ENCODE measurements at regions not wholly inside any gene's neighbourhood (a gene's known extent, or its start where the extent isn't known, plus 50 kb on each side); places are given as distances from the start of the nearest gene placed in this dataset.
"Not testable (repeated sequence)": the region's sequence is repeated elsewhere in the genome, so short reads cannot be mapped to it uniquely, and the experiment has no call there.

DNA sequence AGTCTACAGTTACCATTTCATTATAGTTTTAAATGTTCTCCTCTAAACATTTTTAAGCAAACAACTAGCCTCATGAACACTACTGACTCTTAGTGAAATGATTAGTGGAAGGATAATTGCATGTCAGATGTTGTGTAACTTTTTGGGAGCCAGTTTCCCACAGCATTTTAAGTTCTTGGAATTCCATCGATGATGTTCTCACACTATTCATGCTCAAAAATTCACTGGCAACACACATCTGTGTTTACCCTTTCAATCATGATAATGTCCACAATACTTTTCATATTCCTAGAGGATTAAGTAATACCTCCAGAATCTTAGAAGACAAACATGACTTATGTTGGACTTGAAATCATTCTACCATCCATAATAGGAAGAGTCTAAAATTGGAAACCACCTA, 678.1 kb upstream of the ID4 start:
- no peak for DNase-seq

DNA sequence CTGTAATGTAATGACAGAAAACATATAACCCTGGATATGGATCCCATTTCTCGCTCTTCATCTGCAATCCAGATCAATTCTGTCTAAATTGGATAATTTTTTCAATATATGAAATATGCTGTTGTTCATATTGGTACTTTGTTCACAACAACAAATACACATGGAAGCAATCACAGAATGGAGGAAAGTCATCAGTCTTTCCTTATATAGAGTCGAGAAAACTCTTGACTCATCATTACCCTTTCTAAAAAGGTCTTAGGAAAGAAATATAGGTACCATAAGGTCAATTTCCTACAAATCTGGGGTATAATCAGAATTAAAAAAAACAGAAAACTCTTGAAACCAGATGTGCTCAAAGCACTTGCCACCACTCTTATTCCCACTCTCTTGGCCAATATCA, 677.6 kb upstream of the ID4 start:
- no peak for DNase-seq

GRCh38 chr6:19160081-19160730, 677.0 kb upstream of the ID4 start:
- no peak for DNase-seq

- DNase-seq = no peak
Observed at GRCh38 chr6:19167251-19167650, 669.9 kb upstream of the ID4 start.

DNA sequence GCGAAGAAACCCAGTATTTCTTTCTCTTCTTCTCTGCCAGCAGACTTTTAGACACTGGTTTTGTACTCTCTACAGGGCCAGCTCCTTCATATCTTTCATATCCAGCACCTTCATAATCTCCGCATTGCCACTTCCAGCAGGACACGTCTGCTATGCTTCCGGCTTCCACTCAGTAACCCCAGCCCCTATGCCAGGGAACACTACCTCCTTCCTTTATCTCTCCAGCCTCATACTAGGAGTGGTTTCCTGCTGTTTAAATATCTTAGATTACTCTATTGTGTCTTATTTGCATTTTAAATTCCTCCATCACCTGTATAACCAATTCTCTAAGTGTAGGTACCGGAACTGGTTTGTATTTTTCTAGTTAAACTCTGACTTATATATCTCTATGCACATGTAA, 667.8 kb upstream of the ID4 start:
- no peak for DNase-seq

DNA sequence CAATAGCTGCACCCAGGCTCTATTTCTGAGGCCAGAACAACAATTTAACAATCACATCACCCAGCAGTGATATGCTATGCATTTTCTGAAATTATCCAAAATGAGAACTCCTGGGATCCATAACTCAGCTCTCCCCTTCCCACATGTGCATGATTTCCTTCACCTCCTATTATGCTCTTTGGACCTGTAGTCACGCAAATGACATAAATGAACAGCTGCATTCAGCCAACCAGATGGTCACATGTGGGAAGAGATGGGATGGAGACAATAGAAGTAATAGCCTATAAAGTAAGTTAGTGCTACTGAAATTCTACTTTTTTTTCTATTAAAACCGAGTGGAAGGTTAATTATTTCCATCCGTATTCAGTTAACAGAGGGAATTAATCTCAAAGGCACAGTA, 662.1 kb upstream of the ID4 start:
- DNase-seq = no peak

- no peak for DNase-seq
Observed at GRCh38 chr6:19180348-19181072, 656.7 kb upstream of the ID4 start.

DNA sequence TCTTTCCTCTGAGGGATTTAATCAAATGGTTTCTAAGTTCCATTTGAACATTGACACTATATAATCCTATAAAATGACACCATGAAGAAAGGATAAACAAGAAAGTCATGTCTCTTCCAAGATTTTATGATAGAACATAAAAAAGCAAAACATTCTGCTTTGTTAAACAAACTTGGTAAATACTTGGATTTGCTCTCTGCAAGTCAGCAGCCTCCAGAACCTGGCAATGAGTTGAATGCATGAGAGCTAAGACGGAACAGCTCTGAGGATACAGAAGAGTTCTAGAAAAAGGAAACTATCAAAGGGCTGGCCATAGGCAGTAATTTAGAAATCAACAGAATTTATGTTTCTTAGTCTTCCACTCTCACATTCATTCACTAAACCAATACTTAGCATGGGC, 656.0 kb upstream of the ID4 start:
- DNase-seq = no peak

- no peak for DNase-seq
Observed at GRCh38 chr6:19193624-19194023, 643.5 kb upstream of the ID4 start.

DNA sequence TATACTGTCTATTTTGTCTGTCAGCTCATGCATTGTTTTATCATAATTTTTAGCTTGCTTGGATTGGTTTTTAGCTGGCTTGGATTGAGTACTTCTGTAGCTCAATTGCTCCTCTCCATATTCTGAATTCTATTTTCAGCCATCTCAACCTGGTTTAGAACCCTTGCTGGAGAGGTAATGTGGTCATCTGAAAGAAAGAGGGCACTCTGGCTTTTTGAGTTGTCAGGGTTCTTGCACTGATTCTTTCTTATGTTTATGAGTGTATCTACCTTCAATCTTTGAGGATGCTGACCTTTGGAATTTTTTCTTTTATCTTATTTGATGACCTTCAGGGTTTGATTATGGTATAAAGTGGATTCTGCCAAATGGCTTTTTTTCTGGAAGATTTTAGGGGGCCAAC, 632.7 kb upstream of the ID4 start:
- DNase-seq = no peak

DNA sequence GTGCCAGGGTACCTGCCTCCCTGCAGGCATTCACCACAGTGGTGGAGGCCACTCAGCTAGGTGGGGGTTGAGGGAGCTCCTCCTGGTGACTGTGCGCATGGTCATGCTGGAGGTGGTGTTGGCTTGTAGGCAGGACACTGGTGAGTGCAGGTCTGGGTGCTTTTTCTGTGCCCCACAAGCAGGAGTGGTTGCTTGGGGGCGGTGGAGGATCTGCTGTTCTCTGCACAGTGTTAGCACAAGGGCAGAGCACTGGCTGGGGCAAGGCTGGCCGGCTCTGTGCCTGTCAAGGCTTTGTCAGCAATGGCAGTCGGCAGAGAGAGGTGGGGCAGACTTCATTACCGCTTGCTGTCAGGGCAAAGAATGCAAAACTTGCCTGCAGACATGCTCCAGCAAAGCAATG, 632.1 kb upstream of the ID4 start:
- DNase-seq = no peak

- no peak for DNase-seq
Observed at GRCh38 chr6:19209202-19209601, 628.0 kb upstream of the ID4 start.

GRCh38 chr6:19210849-19211590, 626.1 kb upstream of the ID4 start:
- DNase-seq = no peak

GRCh38 chr6:19214231-19214630, 622.9 kb upstream of the ID4 start:
- no peak for DNase-seq

DNA sequence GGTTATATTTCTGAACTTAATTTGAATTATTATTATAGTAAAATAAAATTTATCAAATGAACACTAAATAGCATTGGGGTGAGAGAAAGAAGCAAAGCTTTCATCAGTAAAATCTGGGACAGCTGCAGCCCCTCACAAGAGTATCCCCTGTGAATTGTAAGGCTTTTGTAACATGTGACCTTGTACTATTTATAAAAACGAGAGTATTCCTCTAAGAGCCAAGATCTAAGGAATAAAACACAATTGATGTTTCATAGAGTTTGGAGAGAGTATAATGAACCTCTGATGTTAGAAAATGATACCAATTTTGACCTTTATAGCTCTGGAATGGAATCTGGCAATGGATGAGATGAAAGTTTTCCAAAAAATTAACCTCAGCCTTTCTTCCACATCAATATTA, 617.2 kb upstream of the ID4 start:
- no peak for DNase-seq

DNA sequence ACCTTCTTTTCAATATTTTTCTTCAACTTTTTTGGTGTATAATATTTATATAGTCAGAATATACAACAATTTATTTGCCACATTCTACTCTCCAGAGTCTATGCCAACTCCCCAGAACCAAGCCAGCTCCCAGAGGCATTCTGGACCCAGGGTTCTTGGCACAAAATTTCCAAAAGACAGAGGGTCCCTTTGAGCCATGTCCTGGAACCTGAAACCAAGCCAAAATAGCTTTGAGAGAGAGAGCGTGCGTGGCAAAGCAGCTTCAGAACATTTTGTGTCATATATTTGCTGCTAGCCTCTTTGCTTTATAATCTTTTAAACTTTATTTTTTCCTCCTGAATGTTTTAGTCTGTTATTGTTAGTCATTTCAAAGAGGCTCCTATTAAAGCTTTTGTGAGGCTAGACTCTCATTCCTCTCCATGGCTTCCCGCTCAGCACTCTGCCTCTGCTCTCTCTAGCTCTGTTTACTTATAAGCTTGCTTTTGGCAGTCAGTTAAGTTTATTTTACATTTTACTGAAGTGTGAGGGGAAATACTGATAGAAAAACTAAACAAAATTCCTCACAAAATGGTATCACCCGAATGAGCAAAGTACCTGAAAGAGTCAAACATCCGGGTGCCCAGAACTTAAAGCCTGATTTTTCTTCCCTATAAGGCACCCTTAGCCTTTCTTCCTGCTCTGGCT, 605.1 kb upstream of the ID4 start:
- DNase-seq = no peak

DNA sequence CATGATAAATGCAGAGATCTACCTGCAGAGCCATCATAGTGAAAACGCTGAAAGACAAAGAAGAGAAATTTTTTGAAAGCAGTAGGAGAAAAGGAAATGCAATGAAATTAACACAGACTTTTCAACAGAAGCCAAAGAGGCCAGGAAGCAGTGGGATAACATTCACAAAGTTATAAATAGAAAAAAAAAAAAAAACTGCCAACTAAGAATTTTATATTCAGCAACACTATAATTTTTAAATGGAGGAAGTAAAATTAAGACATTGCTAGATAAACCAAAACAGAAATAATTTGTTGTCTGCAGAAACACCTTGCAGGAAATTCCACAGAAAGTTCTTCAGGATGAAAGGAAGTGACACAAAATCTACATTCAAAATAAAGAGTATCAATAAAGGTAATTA, 591.5 kb upstream of the ID4 start:
- DNase-seq = no peak

GRCh38 chr6:19247181-19247580, 590.0 kb upstream of the ID4 start:
- DNase-seq = not testable (repeated sequence)

- DNase-seq = not testable (repeated sequence)
Observed at GRCh38 chr6:19256123-19256522, 581.0 kb upstream of the ID4 start.

GRCh38 chr6:19261642-19262041, 575.5 kb upstream of the ID4 start:
- DNase-seq = no peak

DNA sequence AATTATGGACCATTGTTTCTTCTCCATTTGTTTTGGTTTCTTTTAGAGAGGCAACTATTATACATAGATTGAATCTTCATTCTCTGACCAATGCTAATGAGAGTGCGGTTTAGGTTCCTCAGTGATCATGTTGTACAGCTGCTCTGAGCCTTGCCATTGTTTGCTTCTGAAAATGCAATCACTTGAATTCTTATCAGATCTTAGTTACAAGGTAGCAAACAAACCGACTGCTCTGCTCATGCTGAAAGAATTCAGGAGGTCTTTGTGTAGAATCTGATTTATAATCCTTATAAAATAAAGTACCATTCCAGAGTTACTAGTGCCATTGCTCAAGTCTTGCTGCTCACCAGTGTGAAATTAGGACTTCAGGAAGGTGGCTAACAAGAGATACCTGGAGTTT, 569.1 kb upstream of the ID4 start:
- DNase-seq = no peak

DNA sequence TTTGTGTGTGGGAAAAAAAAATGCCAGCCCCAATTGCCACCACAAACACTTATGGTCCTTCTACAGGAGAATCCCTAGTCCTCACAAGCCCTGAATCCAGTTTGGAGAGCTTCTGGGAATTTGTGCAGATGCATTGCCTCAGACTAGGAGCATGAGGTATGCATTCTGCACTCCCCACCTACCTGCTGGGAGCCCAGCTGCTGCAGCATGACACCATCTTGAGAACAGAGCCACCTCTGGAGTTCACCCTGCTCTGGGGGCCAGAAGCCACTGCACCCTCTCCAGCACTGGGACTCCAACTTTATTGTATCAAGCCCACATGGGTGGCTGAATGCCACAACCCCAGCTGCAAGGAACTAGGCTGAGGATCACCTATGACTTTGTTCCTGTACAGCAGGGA, 568.5 kb upstream of the ID4 start:
- no peak for DNase-seq

- no peak for DNase-seq
Observed at GRCh38 chr6:19269341-19269898, 567.8 kb upstream of the ID4 start.
